NOMO-1 (cell line): ENCODE measurements at regions not wholly inside any gene's neighbourhood (a gene's known extent, or its start where the extent isn't known, plus 50 kb on each side); places are given as distances from the start of the nearest gene placed in this dataset.

Experiments used
- DNase-seq, 2 experiments: peaks; one replicate each; lab custom pipeline; 2025; ENCODE audit not compliant: unreplicated experiment in 2 of 2; lab: John Stamatoyannopoulos, UW

DNA sequence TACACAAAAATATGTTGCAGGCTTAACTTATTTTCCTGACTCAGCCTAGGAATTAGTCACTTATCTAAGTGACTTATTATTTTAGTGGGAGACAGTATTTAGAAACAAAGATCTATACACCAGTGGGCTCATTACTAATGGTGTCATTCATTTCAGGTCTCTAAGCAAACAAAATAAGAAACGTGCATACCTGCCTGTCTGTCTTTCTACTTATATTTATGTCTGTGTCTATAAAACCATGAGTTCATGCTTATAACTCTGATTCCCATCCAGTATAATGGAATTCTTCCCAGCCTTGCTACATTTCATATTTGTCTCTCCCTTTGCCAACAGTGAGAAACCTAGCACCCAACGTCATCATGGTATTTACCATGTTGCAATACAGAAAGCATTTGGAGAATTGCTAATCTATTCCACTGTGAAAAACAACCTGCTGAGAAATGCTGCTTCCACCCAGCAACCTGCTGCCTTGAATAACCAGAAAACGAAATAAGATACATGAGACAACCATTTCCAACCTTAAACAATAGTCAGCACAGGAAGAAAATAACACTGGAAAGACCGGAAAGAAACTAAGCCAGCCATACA lies 501.0 kb downstream of the GLRX3 start:
- no peak for DNase-seq

DNA sequence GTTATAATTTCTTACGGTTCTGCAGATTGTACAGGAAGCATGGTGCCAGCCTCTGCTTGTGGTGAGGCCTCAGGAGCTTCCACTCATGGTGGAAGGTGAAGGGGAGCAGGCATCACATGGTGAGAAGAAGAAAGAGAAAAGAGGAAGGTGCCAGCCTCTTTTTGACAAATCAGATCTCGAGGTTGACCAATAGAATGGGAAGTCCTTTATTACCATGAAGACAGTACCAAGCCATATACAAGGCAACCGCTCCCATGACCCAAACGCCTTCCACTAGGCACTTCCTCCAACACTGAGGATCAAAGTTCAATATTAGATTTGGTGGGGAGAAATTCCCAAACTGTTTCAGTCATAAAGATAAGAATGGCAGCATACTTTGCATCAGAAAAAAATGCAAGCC lies 502.8 kb downstream of the GLRX3 start:
- peak in 1 of 2 experiments; percentile 5 for DNase-seq

DNA sequence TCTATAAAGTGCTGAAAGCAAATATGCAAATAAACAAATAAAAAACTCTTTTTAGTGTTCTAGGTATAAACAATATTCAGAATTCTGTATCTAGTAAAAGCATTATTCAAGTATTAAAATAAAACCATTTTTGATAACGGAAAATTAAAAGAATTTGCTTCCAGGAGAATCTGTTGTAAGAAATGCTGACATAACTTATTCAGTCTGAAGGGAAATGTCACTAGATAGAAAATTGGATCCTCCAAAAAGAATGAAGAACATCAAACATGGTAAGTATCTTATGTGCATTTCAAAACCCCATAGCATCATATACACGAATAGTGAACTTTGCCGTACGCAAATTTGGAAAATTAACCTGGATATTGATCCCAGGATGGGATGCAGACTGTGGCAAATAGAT lies 506.7 kb downstream of the GLRX3 start:
- no peak for DNase-seq

DNA sequence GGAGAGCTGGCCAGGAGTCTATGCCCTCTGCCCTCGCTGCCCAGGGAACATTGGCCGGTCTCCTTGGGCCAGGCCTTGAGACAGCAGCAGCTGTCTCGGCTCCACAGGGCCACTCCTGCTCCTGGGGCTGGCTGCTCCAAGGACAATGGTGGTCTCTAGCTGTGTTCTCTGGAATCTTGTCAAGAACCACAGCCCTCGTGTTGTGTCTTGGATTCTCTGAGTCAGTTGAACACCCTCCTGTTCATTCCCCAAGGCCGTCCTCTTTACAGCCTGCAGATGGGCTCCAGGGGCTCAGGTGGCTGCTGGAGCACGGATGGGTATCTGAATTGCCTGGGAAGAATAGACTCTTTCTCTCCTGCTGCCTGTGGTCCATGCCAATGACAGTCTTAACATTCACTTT lies 511.1 kb downstream of the GLRX3 start:
- no peak for DNase-seq

DNA sequence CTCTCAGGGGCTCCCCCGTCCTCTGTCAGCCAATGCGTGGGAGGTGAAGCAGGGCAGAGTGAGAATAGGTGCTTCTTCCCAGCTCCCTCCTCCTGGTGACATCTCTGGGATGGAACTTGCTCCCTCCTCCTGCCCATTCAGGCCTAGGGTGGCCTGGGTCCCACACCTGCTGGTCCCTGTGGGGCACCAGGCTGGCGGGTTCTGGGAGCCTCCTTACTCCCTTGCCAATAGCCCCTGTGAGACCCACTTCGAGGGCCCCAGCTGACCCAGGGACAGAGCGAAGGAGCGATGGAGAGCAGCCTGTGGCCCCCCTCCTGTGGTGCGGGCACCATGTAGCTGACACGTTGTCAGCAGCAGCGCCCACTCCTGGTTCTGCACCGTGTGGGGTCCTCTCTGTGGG lies 512.6 kb downstream of the GLRX3 start:
- no peak for DNase-seq

DNA sequence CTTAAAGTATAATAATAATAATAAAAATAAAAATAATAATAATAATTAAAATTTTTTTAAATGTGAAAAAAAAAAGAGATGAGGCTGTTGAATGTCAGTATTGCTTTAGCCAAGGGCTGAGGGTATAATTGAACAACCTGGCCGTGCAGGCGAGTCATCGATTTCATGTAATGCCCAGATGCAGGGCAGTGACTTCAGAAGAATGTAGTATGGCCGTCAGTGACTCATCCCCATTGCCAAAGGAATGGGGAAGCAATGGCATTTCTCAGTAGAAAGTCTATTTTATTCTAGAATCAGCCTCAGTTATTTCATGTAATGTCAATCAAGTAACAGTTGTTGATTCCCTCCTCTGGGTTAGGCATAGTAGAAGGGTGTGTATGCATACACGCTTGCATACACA lies 516.4 kb downstream of the GLRX3 start:
- peak in 1 of 2 experiments; percentile 3 for DNase-seq

DNA sequence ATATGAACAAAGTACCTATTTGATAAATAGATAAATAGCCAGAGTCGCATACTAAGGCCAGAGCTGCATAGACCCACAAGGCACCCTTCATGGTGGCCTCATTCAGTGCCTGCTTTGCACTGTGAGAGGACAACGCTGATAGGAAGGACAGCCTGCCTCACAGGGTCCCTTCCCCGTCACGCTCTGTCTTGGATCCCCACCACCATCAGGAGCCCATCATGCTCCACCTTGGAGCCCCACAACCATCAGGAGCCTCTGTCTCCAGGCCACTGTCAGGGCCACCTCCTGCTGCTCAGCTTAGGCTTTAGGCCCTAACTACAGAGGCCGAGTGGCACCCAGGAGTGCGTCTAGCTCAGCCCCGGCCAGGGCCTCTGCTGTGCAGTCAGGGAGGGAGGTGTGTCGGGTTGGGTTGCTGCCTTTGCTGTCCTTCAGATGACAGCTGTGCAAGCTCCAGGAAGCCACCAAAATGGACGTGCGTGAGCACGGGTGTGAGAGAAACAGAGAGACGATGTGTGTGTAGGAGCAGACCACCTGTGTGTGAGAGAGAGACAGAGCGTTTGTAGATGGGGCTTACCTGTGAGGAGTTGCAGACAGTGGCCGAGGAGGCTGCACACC lies 516.9 kb downstream of the GLRX3 start:
- no peak for DNase-seq

DNA sequence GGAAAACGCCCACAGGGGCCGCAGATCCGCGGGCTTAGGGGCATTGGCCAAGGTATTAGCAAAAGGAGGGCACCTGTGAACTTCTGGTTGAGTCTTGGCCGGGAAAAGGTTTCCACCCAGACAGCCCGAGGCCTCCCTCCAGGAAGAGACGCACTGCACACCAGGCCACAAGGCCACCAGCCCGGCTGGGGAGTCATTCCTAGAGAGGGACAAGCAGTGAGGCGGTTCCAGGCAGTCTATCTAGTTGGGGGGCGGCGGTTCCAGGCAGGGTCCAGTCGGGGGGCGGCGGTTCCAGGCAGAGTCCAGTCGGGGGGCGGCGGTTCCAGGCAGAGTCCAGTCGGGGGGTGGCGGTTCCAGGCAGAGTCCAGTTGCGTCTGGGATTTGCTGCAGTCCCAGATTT lies 518.5 kb downstream of the GLRX3 start:
- DNase-seq = no peak

DNA sequence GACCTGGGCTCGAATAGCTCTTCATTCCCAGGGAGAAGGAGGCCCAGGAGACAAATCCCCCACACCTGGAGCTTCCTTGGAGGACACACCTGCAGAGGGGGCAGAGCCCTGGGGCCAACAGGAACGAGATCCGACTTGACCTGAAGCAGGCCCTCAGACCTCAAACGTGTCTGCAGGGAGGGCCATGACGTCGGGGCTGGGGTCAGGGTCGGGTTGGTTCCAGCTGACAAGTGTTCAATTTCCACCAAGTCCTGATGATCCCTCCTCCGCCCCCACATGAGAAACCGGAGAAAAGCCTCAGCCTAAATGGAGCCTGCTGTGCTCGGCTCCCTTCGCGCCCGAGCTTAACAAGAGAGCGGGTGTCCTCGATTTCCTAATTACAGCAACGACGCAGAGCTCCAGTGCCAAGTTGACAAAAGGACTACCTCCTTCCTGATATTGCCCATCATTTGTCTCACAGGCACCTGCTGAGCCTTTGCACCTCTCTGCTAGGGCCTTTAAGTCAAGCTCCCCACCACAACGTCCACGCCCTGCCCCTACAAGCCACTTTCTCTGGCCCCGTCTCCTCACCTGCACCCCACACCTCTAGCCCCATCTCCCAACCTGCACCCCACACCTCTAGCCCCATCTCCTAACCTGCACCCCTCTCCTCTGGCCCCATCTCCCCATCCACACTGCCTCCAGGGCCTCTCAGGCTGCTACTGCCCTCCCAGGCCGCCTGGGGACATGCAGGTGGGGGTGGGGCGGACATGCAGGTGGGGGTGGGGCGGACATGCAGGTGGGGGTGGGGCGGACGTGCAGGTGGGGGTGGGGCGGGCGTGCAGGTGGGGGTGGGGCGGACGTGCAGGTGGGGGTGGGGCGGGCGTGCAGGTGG lies 519.4 kb downstream of the GLRX3 start:
- no peak for DNase-seq

DNA sequence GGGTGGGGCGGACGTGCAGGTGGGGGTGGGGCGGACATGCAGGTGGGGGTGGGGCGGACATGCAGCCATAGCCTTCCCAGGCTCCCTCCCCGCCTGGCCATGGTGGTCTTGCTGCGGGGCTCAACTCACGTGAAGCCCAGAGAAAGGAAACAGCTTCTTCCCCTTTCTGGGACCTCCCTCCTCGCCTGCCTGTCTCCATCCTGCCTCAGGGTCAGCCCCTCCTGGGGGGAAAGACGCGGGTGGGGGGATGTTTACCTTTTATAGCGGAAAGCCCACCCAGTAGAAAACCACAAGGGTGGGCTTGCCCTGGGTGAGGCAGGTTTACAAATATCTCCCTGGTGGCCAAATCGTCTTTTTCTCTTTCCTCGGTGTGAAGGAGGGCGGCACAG lies 520.0 kb downstream of the GLRX3 start:
- no peak for DNase-seq

DNA sequence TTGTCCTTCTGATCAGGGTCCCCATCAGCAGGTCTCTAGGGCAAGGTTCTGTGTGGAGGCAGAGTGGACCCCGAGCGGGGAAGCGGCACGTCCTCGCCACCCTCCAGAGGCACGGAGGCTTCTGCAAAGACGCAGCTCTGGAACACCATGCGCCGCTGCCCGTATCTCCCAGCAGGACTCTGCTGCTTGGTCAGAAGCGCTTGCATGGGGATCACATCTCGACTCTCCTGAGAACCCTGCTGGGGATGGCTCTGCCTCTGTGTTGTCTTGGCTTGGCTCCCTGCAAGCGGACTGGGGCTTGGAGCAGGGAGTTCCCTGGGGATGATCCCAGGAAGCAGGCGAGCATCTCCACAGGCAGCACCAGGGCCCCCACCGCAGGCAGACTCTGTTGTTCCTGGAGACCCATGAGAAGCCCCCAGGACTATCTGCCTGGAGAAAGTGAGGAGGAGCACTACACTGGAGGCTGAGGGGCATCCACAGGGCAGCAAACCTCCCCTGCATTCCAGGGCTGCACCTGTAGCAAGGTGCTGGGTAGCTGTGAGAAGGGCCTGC lies 520.5 kb downstream of the GLRX3 start:
- DNase-seq = no peak

DNA sequence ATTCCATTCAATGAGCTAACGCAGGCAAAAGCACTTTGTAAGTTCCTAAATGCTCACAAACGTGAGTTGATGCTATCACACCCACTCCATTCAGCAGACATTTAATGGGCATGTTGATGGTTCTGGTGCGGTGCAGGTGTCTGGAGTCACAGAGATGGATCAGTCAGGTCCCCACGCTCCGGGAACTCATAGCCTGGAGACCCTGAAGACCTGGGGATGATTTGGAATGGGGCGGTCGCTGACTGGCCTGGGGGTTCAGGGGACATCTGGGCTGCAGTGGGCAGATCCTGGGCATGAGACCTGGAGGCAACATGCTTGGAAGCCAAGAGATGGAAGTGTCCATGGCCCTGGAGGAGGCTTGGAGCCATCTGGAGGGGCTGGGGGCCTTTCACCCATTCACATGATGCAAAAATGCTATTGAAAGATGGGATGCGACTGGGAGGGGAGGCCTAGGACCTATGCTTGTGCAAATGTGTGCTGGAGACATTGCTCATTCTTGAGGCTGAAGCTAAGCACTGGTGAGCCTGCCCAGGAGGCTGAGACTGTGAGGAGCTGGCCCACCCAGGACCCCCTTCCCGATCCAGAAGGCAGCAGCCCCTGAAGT lies 522.6 kb downstream of the GLRX3 start:
- DNase-seq = no peak

DNA sequence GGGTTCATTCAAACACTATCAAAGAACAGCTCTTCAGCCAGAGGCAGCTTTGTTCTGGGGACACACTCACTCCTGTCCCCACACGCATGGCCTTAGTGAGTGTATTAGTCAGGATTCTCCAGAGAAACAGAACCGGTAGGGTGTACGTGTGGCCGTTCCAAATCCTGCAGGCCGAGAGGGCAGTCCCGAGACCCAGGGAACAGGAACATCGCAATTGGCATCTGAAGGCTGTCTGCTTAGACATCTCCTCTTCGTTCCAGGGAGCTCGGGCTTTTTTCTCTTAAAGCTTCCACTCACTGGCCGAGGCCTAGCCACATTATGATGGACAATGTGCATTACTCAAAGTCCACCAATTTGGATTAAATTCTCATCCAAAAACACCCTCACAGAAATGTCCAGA lies 523.3 kb downstream of the GLRX3 start:
- DNase-seq = no peak

DNA sequence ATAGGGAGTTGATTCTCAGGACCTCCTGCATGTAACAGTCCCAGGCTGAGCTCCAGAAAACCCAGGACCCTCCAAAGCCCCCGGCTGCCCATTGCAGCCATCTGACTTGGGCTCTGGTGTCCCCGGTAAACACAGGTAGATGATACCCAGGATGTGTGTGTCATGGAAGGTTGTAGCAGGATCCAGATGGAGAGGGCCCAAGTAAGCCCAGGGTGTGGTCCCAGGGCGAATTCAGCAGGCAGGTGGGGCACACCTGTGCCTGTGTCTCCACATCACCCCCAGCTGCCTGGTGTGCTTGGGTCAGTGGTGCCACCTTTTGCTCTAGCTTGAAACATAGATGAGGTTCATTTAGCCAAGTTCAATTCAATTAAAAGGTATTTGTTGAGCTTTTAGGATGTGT lies 524.1 kb downstream of the GLRX3 start:
- DNase-seq = no peak

DNA sequence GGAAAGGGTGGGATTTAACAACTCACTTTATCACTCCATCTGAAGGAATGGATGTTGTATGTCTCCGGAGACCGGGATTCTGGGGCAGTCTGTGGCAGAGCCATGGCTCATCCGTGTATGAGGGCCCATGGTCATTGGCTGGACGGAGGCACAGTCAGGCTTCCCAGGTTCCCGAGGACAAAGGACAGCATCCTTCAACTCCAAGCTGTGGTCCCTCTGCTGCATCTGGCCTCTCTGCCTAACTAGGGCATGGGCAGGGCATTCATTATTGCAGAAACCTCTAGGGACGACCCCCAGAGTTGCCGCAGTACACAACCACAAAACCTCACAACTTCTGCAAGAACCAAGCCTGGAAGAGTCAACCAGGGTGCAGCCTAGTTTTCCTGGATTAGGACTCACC lies 525.2 kb downstream of the GLRX3 start:
- DNase-seq = no peak

DNA sequence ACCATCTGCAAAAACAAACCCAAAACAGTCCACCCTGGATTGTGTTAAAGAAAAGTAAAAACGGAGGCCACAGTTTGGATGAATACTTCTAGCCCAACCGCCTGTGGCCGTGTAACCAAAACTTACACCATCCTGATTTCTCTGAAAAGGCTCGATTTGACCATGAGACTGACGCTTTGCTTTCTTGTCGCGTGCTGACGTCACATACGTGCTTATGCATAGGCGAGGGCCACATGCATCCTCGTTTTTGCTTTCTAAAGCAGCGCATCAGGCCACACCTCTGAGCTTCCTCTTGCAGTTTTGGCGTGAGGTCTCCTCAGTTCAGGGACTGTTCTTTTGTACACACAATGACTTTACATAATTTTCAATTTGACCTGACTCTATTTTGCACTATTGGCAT lies 526.6 kb downstream of the GLRX3 start:
- DNase-seq = no peak

DNA sequence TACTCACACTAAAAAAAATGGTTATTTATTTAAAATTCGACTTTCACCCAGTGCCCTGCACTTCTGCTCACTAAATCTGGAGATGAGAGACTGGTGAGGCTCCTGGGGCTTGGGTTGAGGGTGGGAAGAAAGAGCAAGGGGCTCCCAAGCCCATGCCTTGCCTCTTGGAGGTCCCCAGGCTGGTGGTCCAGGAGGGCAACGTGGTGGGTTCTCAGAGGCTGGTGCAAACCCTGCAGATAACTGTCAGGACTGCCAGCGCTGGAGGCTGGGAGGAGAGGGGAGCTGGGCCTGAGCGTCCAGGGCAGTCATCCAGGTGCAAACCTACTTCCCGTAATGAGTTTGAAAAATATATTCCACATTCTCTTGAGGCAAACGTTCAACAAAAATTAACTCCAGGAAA lies 528.3 kb downstream of the GLRX3 start:
- DNase-seq = no peak

DNA sequence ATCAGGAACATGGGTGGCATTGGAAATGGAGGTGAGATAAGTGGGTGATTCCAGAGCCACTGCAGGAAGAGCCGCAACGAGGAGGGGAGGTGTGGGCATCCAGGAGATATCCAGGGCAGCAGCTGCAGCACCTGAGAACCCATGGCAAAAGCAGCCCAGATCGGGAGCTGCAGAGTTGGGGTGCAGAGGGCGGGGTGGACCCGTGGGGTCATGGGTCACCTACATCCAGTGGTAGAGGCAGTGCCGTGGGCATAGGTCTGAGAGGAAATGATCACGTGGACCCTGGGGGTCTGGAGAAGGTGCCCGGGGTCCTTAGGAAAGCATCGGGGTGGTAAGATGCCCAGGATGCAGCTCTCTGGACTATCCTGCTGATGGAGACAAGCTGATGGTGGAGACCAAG lies 530.0 kb downstream of the GLRX3 start:
- DNase-seq = no peak

DNA sequence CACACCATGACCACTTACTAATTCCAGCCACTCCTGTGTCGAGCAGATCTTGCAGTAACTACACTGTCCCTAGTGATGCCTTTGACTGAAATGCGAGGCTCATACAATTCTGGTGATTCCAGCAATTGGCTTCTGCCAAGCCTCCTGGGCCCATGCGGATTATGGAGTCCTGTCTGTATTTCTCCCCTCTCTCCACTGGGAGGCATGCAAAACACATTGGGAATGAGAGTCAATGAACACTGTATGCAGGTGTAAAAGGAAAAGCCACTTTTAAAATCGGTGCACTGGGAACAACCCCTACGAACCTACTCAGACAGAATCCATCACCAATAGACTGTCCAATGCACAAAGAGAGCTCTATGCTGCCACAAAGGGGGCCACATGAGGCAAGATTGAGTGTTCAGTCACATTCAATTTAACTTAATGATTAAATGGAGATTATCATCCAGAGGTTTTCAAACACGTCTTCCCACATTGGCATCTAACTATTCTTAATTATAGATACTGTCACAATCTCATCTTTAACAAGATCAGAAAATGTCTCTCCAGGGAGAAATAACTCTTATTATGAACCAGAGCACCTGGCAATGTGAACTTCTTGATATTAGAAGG lies 550.6 kb downstream of the GLRX3 start:
- no peak for DNase-seq

DNA sequence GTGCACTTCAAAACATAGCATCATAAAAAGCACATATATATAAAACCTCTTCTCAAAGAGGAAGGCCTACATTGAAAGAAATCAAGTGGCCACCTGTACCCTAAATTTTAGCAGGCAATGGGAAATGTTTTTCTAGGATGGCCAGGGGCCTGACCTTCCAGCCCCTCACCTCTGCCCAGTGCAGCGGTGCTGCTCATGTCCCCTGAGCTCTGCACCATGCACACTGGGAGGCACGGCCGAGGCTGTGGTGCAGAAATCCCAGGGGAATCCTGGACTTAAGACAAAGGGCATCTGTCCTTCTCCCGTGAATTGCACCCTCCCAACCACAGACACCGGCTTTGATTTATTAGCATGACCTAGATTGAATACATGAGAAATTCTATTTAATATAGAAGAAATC lies 551.4 kb downstream of the GLRX3 start:
- no peak for DNase-seq
